GM19463 (cell line): ENCODE measurements at regions not wholly inside any gene's neighbourhood (a gene's known extent, or its start where the extent isn't known, plus 50 kb on each side); places are given as distances from the start of the nearest gene placed in this dataset.

Experiments
- ATAC-seq: cut with Tn5 transposase; IDR thresholded peaks from one replicate; pipeline ENCODE4 v1.9.1; 2021; ENCODE audit warnings: mild to moderate bottlenecking, moderate library complexity; ENCODE audit not compliant: unreplicated experiment

DNA sequence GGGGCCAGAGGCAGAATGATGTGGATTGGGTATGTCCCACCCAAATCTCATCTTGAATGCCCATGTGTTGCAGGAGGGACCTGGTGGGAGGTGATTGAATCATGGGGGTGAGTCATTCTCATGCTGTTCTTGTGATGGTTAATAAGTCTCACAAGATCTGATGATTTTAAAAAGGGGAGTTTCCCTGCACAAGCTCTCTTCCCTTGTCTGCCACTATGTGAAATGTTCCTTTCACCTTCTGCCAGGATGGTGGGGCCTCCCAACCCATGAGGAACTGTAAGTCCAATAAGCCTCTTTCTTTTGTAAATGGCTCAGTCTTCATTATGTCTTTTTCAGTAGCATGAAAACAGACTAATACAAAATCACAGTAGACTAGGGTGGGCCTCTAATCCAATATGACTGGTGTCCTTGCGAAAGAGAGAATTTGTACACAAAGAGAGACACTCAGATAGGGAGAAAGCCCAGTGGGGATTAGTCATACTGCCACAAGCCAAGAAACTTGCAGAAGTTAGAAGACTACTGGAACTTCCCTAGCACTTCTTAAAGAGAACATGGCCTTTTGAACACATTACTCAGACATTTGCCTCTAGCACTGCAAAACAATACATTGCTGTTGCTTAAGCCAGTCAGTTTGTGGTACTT lies 68.4 kb downstream of the ANXA1 start:
- ATAC-seq = peak; percentile 84

GRCh38 chr9:73223594-73223993 lies 71.9 kb downstream of the ANXA1 start:
- no peak for ATAC-seq

DNA sequence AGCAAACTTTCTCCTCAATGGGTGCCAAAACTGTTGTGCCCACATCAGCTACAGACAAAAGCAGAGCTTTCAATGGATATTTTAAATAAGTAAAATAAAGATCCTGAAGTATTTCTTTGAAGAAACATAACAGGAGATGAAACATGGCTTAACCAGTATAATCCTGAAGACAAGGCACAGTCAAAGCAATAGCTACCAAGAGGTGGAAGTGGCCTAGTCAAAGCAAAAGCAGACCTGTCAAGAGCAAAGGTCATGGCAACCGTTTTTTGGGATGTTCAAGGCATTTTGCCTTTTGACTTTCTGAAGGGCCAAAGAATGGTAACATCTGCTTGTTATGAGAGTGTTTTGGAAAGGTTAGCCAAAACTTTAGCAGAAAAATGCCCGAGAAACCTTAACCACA lies 77.9 kb downstream of the ANXA1 start:
- ATAC-seq = no peak

DNA sequence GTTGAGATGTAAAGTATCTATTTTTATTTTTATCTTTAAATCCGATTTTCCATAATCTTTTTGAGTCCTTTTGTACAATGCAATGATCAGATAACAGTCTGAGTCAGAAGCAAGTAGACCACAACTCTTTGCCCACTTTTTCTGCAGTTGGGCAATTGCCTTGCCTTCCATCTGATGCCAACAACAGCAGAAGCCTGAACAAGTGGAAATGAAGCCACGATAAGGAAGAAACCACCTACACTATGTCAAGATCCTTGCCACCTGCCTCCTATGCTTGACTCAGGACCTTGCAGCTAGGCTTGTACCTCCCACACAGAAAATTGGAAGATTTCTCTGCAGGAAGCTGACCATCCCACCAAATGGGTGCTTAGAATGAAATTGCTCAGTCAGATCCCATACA lies 78.6 kb downstream of the ANXA1 start:
- no peak for ATAC-seq

- peak; percentile 54 for ATAC-seq
Measured at GRCh38 chr9:73231203-73231602, 79.5 kb downstream of the ANXA1 start.

GRCh38 chr9:73233359-73234007 lies 81.8 kb downstream of the ANXA1 start:
- ATAC-seq = no peak

DNA sequence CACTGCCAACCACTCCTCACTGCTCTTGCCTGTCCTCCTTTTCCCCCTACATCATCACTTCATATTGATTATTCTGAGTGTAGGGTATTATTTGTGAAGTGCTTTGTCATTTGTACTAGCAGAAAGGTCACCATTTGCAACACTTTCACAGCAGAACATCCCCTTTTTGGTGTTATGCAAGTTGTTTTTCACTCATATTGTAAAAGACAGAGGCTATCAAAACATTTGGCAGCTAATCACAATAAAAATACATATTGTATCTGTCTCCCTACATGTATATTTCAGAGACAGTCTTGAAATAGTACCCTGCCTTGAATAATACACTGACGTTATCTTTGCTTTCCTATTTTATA lies 82.3 kb downstream of the ANXA1 start:
- ATAC-seq = no peak

GRCh38 chr9:73237140-73237539 lies 85.5 kb downstream of the ANXA1 start:
- ATAC-seq = no peak

GRCh38 chr9:73239570-73240265 lies 88.1 kb downstream of the ANXA1 start:
- ATAC-seq = no peak

GRCh38 chr9:73243078-73243477 lies 91.4 kb downstream of the ANXA1 start:
- ATAC-seq = no peak

DNA sequence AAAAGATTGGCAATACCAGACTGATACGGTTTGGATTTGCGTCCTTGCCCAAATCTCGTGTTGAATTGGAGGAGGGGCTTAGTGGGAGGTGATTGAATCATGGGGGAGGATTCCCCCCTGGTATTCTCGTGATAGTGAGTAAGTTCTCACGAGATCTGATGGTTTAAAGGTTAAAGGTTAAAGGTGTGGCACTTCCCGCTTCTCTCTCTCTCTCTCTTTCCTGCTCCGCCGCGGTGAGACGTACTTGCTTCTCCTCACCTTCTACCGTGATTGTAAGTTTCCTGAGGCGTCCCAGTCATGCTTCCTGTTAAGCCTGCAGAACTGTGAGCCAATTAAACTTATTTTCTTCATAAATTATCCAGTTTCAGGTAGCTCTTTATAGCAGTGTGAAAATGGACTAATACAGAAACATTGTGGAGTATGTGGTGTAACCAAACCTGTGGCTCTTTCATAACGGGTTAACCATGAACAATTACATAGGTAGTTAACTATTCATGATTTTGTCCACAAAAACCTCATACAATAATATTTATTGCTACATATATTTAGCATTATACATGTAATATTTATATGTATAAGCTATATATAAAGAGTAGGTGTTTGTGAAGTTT lies 107.5 kb downstream of the ANXA1 start:
- ATAC-seq = no peak

DNA sequence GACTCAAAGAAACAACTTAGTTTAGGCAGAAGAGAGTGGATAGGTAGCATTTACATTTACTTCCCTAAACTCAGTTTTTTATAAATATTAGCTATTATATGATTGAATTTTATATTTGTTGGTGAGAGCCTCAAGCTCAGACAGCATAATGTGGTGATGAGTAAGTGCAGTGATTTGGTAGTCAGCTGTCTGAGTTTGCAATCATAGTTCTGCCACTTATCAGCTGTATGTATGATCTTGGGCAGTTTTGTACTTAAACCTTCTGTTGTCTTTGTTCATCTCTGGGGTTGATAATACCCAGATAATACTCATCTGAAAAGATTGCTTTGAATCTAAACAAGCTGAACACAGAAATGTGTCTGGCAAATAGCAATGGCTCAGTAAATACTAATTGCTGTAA lies 108.8 kb downstream of the ANXA1 start:
- no peak for ATAC-seq

- no peak for ATAC-seq
Measured at GRCh38 chr9:73264631-73265030, 113.0 kb downstream of the ANXA1 start.

DNA sequence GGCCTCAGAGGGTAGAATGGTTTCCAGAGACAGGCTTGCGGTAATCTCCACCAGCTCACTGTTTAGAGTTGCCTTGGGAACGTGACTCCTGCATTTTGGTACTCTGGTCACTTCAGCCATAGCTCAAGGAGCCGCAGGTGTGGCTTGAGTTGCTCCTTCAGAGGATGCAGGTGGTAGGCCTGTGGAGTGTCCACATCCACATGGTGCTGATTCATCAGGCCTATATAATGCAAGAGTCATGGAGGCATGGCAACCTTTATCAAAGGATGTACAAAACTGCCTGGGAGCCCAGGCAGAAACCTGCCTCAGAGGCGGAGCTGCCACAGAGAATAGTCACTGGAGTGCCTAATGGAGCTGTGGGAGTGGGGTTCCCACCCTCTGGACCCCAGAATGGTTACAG lies 114.2 kb downstream of the ANXA1 start:
- ATAC-seq = no peak

GRCh38 chr9:73269430-73270101 lies 117.9 kb downstream of the ANXA1 start:
- ATAC-seq = no peak

DNA sequence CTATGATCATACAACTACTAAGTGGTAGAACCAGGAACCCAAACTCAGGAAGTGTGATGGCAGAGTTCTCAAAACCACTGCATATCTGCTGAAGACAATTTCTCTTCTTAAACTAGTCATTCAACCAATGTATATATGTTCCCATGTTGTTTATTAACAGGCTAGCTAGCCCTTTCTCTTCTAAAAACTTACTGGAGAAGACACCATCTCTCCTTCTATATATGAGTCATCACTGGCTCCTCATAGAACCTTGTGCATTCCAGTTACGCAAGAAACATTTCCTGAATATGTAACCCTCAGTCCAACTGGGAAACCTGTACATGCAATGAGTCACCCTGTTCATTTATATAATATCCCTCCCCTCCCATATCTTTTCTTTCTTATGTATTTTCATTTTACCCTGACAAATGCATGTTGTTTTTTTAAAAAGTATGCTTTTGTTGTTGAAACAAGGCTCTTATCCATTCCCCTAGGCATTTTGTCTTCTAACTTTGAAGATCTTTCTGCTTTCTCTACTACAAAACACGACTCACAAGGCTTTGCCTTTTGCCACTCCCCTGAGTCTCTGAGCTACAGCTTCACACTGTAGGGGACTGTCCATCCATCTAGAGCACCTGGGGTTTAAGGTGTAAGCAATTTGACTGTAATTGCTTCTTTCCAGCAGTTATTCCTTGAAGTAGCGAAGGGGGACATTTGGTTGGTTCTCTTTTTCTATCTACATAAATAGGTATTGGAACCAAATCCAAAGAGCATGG lies 119.5 kb downstream of the ANXA1 start:
- peak; percentile 79 for ATAC-seq

DNA sequence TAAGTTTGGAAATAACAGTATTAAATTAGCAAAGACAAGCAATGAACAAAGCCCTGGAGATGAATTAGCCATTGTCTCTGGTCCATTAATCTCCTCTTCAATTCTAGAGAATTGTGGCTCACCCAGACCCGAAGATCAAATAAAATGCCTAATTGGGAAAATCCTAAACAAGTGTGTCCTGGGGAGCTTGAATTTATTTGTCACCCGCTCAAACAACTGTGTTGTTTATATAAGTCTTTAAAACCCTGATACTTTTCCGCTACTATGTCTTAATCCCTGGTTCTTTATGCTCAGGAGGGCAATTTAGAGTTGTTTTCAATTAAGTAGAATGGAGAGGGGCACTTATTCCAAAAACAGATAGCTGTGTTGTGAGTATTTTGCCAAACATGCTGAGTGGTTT lies 128.4 kb downstream of the ANXA1 start:
- ATAC-seq = no peak

DNA sequence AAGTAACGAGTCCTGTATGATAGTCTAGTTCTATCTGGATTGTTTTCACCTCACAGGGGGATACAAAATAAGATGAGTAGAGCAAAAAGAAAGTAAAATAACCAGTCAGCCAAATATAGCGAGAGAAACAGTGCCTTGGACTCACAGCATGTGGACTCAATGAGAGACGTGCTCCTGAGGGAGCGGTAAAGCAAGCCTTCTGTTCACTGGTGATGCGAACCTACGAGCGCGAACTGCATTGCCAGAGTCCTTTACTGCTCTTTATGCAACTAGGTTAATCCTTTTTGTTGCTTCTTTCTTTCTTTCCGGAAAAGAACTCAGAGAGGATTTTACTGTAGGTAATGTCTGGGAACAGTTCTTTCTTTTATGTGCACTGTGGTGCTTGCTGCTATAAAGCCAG lies 132.7 kb downstream of the ANXA1 start:
- ATAC-seq = no peak

DNA sequence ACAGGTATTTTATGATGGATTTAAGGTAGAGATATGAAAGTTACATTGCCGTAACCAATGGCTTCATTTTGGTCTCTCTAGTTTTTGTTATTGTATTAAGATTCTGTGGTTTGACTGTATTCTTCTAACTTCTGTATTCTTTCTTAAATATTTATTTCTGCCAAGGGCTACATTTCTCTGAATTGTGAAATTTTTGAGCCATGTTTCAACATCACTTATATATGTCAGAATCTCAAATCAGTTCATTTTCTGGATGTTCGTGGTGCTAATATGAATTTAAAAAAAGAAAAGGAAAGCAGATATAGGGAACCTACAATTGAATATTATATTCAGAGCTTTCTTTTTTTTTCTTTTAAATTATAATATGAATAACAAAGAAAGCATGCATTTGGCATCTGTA lies 142.7 kb downstream of the ANXA1 start:
- no peak for ATAC-seq

- no peak for ATAC-seq
Measured at GRCh38 chr9:73325983-73326382, 174.3 kb downstream of the ANXA1 start.

DNA sequence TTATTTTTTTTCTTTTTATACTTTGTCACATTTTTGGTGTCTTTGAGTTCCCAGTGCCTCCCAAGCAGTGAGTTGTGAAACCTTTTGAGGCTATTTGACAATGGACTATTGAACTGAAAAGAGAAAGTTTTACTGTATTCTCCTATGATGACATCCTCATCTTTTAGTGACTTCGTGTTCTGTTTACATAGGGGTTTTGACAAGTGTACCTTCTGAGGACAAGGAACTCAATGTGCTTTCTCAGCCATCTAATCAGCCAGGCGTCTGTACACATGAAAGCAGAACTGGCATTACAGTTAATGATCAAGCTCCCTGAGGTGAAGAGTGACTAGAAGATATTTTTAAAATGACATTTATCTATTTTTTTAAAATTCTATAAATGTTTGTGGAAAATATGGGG lies 175.5 kb downstream of the ANXA1 start:
- peak; percentile 70 for ATAC-seq
